Liver (tissue), 8 donors: ENCODE measurements at regions not wholly inside any gene's neighbourhood (a gene's known extent, or its start where the extent isn't known, plus 50 kb on each side); places are given as distances from the start of the nearest gene placed in this dataset.

Source experiments
- DNase-seq: peaks from one replicate; pipeline ENCODE4 v3.0.0-alpha.2; 2017; ENCODE audit warnings: low spot score
- H3K27ac ChIP-seq, 2 donors: one replicate each; pipeline ENCODE4 v1.7.0; 2013; ENCODE audit warnings: inconsistent platforms in 2 of 2, low read length in 2 of 2, control low read depth in 1 of 2, low read depth in 1 of 2, mild to moderate bottlenecking in 1 of 2
- H3K27me3 ChIP-seq, 4 donors: one replicate each; pipeline versions ENCODE4 v1.6.1 to v1.7.0; 2013; ENCODE audit warnings: low read length in 3 of 4, inconsistent platforms in 1 of 4, mild to moderate bottlenecking in 1 of 4, moderate library complexity in 1 of 4; ENCODE audit not compliant: control insufficient read depth in 4 of 4, insufficient read depth in 4 of 4
- H3K36me3 ChIP-seq, 4 donors: one replicate each; pipeline versions ENCODE4 v1.6.1 to v1.7.0; 2013; ENCODE audit warnings: low read length in 3 of 4, mild to moderate bottlenecking in 3 of 4, low read depth in 1 of 4, moderate library complexity in 1 of 4; ENCODE audit not compliant: control insufficient read depth in 4 of 4, insufficient read depth in 3 of 4
- H3K4me1 ChIP-seq, 4 donors: one replicate each; pipeline versions ENCODE4 v1.6.1 to v1.7.0; 2013; ENCODE audit warnings: low read length in 3 of 4, mild to moderate bottlenecking in 3 of 4, moderate library complexity in 1 of 4; ENCODE audit not compliant: control insufficient read depth in 4 of 4, insufficient read depth in 4 of 4
- H3K4me3 ChIP-seq, 3 donors: one replicate each; pipeline versions ENCODE4 v1.6.1 to v1.7.0; 2013; ENCODE audit warnings: low read length in 3 of 3, control low read depth in 1 of 3, low read depth in 1 of 3, mild to moderate bottlenecking in 1 of 3
- H3K9ac ChIP-seq, 2 donors: one replicate each; pipeline ENCODE4 v1.7.0; 2013; ENCODE audit warnings: low read length in 2 of 2, mild to moderate bottlenecking in 2 of 2, moderate library complexity in 2 of 2, control low read depth in 1 of 2, low read depth in 1 of 2
- H3K9me3 ChIP-seq, 4 donors: one replicate each; pipeline versions ENCODE4 v1.6.1 to v1.7.0; 2013; ENCODE audit warnings: low read length in 3 of 4; ENCODE audit not compliant: control insufficient read depth in 4 of 4
- CTCF ChIP-seq: fragments of 150-350 bp; IDR thresholded peaks from 2 replicates; pipeline ENCODE4 v1.5.1; 2017; ENCODE audit warnings: improper control_type of control experiment, low read depth, low read length; ENCODE audit not compliant: missing input control
- EGR1 ChIP-seq, 2 donors: IDR thresholded peaks; 2 replicates each; pipeline ENCODE4 v1.6.1; 2016 to 2018; ENCODE audit warnings: antibody characterized with exemption in 2 of 2, low read depth in 2 of 2
- FOXA1 ChIP-seq: IDR thresholded peaks from 2 replicates; pipeline ENCODE4 v1.6.1; 2016; ENCODE audit warnings: antibody characterized with exemption
- FOXA2 ChIP-seq: IDR thresholded peaks from 2 replicates; pipeline ENCODE4 v1.6.1; 2016; ENCODE audit warnings: antibody characterized with exemption
- GABPA ChIP-seq, 2 donors: IDR thresholded peaks in 1 of 2; conservative IDR thresholded peaks in 1 of 2; 2 replicates each; pipeline ENCODE4 v1.6.1; 2016; ENCODE audit warnings: antibody characterized with exemption in 2 of 2, mild to moderate bottlenecking in 1 of 2, moderate library complexity in 1 of 2
- HNF4A ChIP-seq, 2 donors: conservative IDR thresholded peaks; 2 replicates each; pipeline ENCODE4 v1.6.1; 2016; ENCODE audit warnings: antibody characterized with exemption in 2 of 2, mild to moderate bottlenecking in 2 of 2
- HNF4G ChIP-seq: IDR thresholded peaks from 2 replicates; pipeline ENCODE4 v1.6.1; 2016; ENCODE audit warnings: antibody characterized with exemption
- JUND ChIP-seq, 2 donors: IDR thresholded peaks; 2 replicates each; pipeline ENCODE4 v1.6.1; 2016; ENCODE audit warnings: antibody characterized with exemption in 2 of 2
- MAX ChIP-seq: IDR thresholded peaks from 2 replicates; pipeline ENCODE4 v1.6.1; 2016; ENCODE audit warnings: antibody characterized with exemption
- NR2F2 ChIP-seq: IDR thresholded peaks from 2 replicates; pipeline ENCODE4 v1.6.1; 2016; ENCODE audit warnings: antibody characterized with exemption
- RAD21 ChIP-seq, 2 donors: IDR thresholded peaks; 2 replicates each; pipeline ENCODE4 v1.6.1; 2016; ENCODE audit warnings: antibody characterized with exemption in 2 of 2, mild to moderate bottlenecking in 2 of 2
- RXRA ChIP-seq, 2 donors: IDR thresholded peaks; 2 replicates each; pipeline ENCODE4 v1.6.1; 2017 to 2018; ENCODE audit warnings: antibody characterized with exemption in 2 of 2, mild to moderate bottlenecking in 1 of 2
- SP1 ChIP-seq: IDR thresholded peaks from 2 replicates; pipeline ENCODE4 v1.6.1; 2018; ENCODE audit warnings: antibody characterized with exemption, mild to moderate bottlenecking
- TAF1 ChIP-seq: conservative IDR thresholded peaks from 2 replicates; pipeline ENCODE4 v1.6.1; 2016; ENCODE audit warnings: antibody characterized with exemption, mild to moderate bottlenecking
- YY1 ChIP-seq: IDR thresholded peaks from 2 replicates; pipeline ENCODE4 v1.6.1; 2016; ENCODE audit warnings: antibody characterized with exemption, mild to moderate bottlenecking
- WGBS: extraction: QIAGEN DNeasy Blood & Tissue Kit; methylation state at CpG from one replicate; pipeline ENCODE4 v1.1.7; 2013; 5-methylcytosine and 5-hydroxymethylcytosine counted together
- TF ChIP-seq, protein P1 (sequence below): IDR thresholded peaks from 2 replicates; pipeline ENCODE4 v1.6.1; 2016; ENCODE audit warnings: antibody characterized with exemption
- TF ChIP-seq, protein P2 (sequence below): IDR thresholded peaks from 2 replicates; pipeline ENCODE4 v1.6.1; 2016; ENCODE audit warnings: antibody characterized with exemption
- TF ChIP-seq, protein P3 (sequence below): IDR thresholded peaks from 2 replicates; pipeline ENCODE4 v1.6.1; 2016; ENCODE audit warnings: antibody characterized with exemption, mild to moderate bottlenecking
- donor health status: healthy.
- donor health status: healthy.
- donor health status: healthy.
- donor health status: healthy.
- donor health status: healthy.

GRCh38 chr4:35824231-35824630 lies 420.1 kb downstream of the ARAP2 start:
- no peak overlapping the region for H3K9ac ChIP-seq
- DNase-seq: no peak
- H3K9me3 ChIP-seq: no peaks in the 10 kb centered on the region
- peaks cover 0 to 3% (median 0%) of the 10 kb centered on the region in 4 donors for H3K27me3 ChIP-seq
- no peaks in the 10 kb centered on the region for H3K36me3 ChIP-seq
- H3K4me1 ChIP-seq: no peaks in the 10 kb centered on the region
- H3K27ac ChIP-seq: no peak overlapping the region
- TF ChIP-seq JUND (IDR thresholded peaks at IDR 0.05): no peak
- TF ChIP-seq RAD21 (IDR thresholded peaks at IDR 0.05): no peak
- no peak for TF ChIP-seq MAX
- no peak for TF ChIP-seq FOXA2
- TF ChIP-seq HNF4A (conservative IDR thresholded peaks at IDR 0.05): no peak
- no peak for TF ChIP-seq NR2F2
- no peak for TF ChIP-seq YY1
- TF ChIP-seq CTCF: no peak
- TF ChIP-seq FOXA1: no peak
- TF ChIP-seq TAF1: no peak
- no peak for TF ChIP-seq RXRA (IDR thresholded peaks at IDR 0.05)
- no peak for TF ChIP-seq HNF4G
- TF ChIP-seq EGR1 (IDR thresholded peaks at IDR 0.05; ENCODE audit: low read depth in 2 of 2): no peak
- TF ChIP-seq GABPA (IDR thresholded peaks at IDR 0.05 in 1 of 2, conservative IDR thresholded peaks at IDR 0.05 in 1 of 2): no peak
- TF ChIP-seq, protein P1, sequence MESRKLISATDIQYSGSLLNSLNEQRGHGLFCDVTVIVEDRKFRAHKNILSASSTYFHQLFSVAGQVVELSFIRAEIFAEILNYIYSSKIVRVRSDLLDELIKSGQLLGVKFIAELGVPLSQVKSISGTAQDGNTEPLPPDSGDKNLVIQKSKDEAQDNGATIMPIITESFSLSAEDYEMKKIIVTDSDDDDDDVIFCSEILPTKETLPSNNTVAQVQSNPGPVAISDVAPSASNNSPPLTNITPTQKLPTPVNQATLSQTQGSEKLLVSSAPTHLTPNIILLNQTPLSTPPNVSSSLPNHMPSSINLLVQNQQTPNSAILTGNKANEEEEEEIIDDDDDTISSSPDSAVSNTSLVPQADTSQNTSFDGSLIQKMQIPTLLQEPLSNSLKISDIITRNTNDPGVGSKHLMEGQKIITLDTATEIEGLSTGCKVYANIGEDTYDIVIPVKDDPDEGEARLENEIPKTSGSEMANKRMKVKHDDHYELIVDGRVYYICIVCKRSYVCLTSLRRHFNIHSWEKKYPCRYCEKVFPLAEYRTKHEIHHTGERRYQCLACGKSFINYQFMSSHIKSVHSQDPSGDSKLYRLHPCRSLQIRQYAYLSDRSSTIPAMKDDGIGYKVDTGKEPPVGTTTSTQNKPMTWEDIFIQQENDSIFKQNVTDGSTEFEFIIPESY: no peak
- TF ChIP-seq, protein P2, sequence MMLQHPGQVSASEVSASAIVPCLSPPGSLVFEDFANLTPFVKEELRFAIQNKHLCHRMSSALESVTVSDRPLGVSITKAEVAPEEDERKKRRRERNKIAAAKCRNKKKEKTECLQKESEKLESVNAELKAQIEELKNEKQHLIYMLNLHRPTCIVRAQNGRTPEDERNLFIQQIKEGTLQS: no peak
- no peak for TF ChIP-seq SP1
- TF ChIP-seq, protein P3, sequence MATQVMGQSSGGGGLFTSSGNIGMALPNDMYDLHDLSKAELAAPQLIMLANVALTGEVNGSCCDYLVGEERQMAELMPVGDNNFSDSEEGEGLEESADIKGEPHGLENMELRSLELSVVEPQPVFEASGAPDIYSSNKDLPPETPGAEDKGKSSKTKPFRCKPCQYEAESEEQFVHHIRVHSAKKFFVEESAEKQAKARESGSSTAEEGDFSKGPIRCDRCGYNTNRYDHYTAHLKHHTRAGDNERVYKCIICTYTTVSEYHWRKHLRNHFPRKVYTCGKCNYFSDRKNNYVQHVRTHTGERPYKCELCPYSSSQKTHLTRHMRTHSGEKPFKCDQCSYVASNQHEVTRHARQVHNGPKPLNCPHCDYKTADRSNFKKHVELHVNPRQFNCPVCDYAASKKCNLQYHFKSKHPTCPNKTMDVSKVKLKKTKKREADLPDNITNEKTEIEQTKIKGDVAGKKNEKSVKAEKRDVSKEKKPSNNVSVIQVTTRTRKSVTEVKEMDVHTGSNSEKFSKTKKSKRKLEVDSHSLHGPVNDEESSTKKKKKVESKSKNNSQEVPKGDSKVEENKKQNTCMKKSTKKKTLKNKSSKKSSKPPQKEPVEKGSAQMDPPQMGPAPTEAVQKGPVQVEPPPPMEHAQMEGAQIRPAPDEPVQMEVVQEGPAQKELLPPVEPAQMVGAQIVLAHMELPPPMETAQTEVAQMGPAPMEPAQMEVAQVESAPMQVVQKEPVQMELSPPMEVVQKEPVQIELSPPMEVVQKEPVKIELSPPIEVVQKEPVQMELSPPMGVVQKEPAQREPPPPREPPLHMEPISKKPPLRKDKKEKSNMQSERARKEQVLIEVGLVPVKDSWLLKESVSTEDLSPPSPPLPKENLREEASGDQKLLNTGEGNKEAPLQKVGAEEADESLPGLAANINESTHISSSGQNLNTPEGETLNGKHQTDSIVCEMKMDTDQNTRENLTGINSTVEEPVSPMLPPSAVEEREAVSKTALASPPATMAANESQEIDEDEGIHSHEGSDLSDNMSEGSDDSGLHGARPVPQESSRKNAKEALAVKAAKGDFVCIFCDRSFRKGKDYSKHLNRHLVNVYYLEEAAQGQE: no peak
- H3K4me3 ChIP-seq: no peak overlapping the region
- 83% methylated on average over 8 of the region's 8 CpGs for WGBS
